Lower lobe of right lung (tissue), 2 donors: ENCODE measurements at regions not wholly inside any gene's neighbourhood (a gene's known extent, or its start where the extent isn't known, plus 50 kb on each side); places are given as distances from the start of the nearest gene placed in this dataset.

Experiments
- ATAC-seq, 2 donors: fragments of 200-7000 bp; cut with Tn5 transposase; one replicate each; pipeline ENCODE4 v1.9.1; 2020 to 2022; ENCODE audit warnings: mild to moderate bottlenecking in 2 of 2, moderate library complexity in 2 of 2
- DNase-seq: peaks from one replicate; pipeline ENCODE4 v3.0.0-alpha.2; 2020
- H3K27ac ChIP-seq: fragments of 200-600 bp; one replicate; pipeline ENCODE4 v1.8.0; 2022
- H3K27me3 ChIP-seq: fragments of 200-600 bp; one replicate; pipeline ENCODE4 v1.8.0; 2022; ENCODE audit warnings: low read depth
- H3K36me3 ChIP-seq: fragments of 200-600 bp; one replicate; pipeline ENCODE4 v1.8.0; 2022; ENCODE audit warnings: mild to moderate bottlenecking
- H3K4me1 ChIP-seq: fragments of 200-600 bp; one replicate; pipeline ENCODE4 v1.8.0; 2022
- H3K4me3 ChIP-seq: fragments of 200-600 bp; one replicate; pipeline ENCODE4 v1.8.0; 2022; ENCODE audit warnings: mild to moderate bottlenecking
- H3K9me3 ChIP-seq: fragments of 200-600 bp; one replicate; pipeline ENCODE4 v1.8.0; 2022
- intact Hi-C: fragments of 100-400 bp; cut with DNase I; formaldehyde crosslinking; loops from one replicate; pipeline ENCODE4 v1.11.0; 2022
- TF ChIP-seq, protein P1 (sequence below): fragments of 200-600 bp; IDR thresholded peaks from one replicate; pipeline ENCODE4 v1.8.0; 2022; ENCODE audit warnings: antibody characterized with exemption, mild to moderate bottlenecking
- donor health status: DM: no; HTN: yes; CAD: no; lungs with severe emphysema.

DNA sequence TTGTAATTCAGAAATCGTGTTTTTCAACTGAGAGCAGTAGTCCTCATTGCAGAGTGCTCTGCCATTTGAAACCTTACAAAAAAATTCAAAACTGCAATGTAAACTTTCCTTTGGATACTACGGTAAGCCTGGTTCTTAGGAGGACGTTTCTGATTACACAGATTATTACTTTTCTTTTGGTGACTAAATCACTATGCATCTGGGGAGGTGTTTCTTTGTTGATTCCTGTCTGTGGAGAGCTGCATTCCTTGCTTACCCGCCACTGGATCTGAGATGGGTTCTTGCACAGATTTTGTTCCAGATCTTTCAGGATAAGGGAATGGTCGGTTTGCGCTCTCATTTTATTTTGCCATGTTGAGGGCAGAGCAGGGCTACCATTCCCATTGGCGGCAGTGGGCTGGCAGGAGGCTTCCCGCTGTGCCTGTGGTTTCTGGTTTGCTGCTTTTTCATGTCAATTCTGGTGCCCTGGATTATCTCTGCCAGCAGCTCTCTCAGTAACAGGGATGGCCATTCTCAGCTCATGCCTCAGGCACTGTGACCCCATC lies 485.1 kb downstream of the GLRX3 start:
- H3K4me3 ChIP-seq: no peak overlapping the region
- H3K27me3 ChIP-seq: peaks cover 9% of the 10 kb centered on the region
- no peak overlapping the region for H3K27ac ChIP-seq
- no peaks in the 10 kb centered on the region for H3K9me3 ChIP-seq
- H3K4me1 ChIP-seq: no peaks in the 10 kb centered on the region
- ATAC-seq (no peak), DNase-seq (no peak)
- intact Hi-C loops: no loop called here
- H3K36me3 ChIP-seq: no peaks in the 10 kb centered on the region
- TF ChIP-seq, protein P1, sequence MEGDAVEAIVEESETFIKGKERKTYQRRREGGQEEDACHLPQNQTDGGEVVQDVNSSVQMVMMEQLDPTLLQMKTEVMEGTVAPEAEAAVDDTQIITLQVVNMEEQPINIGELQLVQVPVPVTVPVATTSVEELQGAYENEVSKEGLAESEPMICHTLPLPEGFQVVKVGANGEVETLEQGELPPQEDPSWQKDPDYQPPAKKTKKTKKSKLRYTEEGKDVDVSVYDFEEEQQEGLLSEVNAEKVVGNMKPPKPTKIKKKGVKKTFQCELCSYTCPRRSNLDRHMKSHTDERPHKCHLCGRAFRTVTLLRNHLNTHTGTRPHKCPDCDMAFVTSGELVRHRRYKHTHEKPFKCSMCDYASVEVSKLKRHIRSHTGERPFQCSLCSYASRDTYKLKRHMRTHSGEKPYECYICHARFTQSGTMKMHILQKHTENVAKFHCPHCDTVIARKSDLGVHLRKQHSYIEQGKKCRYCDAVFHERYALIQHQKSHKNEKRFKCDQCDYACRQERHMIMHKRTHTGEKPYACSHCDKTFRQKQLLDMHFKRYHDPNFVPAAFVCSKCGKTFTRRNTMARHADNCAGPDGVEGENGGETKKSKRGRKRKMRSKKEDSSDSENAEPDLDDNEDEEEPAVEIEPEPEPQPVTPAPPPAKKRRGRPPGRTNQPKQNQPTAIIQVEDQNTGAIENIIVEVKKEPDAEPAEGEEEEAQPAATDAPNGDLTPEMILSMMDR: no peak

DNA sequence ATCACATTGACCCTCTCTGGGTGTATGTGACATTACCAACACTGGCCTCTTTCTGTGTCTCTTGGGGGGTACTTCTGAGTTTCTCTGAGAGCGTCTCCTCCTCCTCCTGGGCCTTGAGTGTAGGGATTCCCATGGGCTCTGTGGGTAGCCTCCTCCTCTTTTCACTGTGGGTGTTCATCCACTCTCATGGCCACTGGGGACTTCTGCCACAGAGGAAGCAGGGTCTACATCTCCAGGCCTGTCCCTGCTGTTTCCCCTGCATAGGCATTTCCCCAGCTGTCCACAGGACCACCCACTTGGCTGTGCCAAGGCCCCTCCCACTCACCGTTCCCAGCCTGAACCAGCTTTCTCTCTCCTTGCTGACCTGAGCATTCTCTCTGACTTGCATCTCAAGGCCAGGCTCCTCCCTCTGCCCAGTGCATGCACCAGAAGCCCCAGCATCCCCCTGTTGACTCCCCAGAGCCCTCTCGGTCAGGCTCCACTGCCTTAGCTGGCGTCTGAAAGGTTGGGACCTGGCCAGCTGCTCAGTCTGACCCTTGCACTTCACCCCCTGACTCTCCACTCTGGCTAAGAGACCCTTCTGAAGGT lies 487.6 kb downstream of the GLRX3 start:
- no peaks in the 10 kb centered on the region for H3K36me3 ChIP-seq
- no peaks in the 10 kb centered on the region for H3K9me3 ChIP-seq
- DNase-seq: no peak
- peaks cover 9% of the 10 kb centered on the region for H3K27me3 ChIP-seq
- no peak overlapping the region for H3K27ac ChIP-seq
- TF ChIP-seq, protein P1: no peak
- H3K4me1 ChIP-seq: no peaks in the 10 kb centered on the region
- ATAC-seq: no peak
- intact Hi-C loops: no loop called here
- H3K4me3 ChIP-seq: no peak overlapping the region

DNA sequence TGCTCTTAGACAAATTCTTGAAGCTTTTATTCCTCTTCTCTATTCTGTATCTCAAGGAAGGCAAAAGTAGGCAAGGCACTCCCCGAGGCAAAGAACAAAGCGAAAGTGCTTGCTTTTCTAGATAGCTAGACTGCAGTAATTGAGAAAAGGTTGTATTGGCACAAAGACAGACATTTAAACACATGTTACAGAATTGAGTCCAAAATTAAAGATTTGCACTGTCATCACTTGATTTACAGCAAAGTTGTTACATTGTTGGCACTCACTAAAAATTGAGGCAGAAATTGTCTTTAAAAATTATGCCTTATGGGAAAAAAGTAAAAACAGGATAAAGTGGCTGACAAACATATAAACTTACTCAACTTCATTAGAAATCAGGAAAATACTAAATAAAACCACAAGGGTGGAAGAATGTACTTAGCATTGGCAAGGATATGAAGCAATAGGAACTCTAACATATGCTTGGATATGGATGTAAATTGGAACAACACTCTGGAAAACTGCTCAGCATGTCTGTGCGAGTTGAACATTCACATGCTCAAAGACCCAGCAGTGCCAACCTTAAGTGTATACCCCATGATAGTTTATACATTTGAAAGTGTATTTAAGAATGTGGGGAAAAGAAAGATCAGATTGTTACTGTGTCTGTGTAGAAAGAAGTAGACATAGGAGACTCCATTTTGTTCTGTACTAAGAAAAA lies 491.3 kb downstream of the GLRX3 start:
- TF ChIP-seq, protein P1: no peak
- intact Hi-C loops: no loop called here

DNA sequence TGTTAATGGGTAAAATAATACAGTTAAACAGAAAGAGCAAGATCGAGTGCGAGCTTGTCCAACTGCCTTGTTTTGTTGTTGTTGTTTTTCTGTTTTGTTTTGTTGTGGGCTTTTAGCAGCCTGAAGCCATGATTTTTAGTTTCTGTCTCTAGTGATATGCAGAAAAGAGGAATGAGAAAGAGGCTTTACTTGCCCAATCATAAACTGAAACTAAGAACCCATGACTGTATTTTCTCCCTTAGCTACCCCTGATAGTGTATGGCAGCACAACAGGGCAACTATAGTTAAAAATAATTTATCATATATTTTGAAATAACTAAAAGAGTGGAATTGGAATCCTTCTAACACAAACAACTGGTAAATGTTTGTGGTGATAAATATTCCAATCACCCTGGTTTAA lies 493.9 kb downstream of the GLRX3 start:
- H3K27ac ChIP-seq: no peak overlapping the region
- peaks cover 4% of the 10 kb centered on the region for H3K27me3 ChIP-seq
- ATAC-seq: no peak
- H3K4me3 ChIP-seq: no peak overlapping the region
- no peaks in the 10 kb centered on the region for H3K9me3 ChIP-seq
- intact Hi-C loops: no loop called here
- no peaks in the 10 kb centered on the region for H3K36me3 ChIP-seq
- peaks cover 11% of the 10 kb centered on the region for H3K4me1 ChIP-seq
- TF ChIP-seq, protein P1: no peak
- DNase-seq: no peak

More for the DNA sequence above, 491.3 kb downstream of the GLRX3 start:
- no peaks in the 10 kb centered on the region for H3K36me3 ChIP-seq
- DNase-seq: no peak
- H3K4me3 ChIP-seq: no peak overlapping the region
- no peaks in the 10 kb centered on the region for H3K9me3 ChIP-seq
- no peak for ATAC-seq
- H3K27me3 ChIP-seq: peaks cover 5% of the 10 kb centered on the region
- no peak overlapping the region for H3K27ac ChIP-seq
- H3K4me1 ChIP-seq: peaks cover 11% of the 10 kb centered on the region

DNA sequence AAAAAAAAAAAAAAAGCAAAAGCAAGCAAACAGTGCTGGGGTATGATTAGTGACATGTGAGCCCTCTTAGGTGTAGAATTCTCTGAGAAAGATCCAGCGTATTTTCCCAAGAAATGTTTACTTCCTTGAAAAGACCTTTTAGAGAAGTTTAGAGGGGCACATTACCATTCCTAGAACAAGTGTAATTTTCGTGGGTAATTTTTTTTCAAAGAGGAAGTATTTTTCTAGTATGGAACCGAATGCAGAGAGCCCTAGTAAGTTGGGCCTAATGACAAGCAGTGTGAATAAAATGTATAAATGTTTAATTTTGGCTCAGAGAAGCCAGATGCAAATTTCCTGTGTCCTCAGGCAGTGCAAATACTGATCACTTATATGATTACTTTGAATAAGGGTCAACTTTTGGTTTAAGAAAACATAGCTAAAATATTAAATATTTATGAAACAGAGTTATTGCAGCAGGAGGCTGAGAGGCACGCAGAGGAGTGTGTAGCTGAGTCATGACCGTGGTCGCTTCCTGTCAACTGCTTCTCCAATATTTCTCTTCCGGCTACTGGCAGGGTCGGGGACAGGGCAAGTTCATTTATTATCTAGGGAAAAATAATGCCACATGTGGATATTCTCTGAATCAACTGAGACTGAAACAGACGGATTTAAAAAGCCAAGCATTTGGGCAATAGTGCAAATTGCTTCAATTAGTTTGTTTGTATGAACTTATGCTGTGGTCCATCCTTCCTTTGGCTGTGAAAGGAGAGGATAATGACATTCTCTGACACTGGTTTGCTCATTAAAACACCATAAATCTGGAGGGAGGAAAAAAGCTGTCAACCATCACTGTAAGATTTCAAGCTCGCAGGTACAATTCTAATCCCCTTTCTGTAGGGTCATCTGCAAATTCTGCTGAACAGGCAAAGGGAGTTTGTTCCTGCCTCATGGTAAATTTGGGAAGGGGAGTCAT lies 495.2 kb downstream of the GLRX3 start:
- no peaks in the 10 kb centered on the region for H3K9me3 ChIP-seq
- peak; percentile 71 to 76 for ATAC-seq
- intact Hi-C loops: no loop called here
- peak overlapping the region; percentile 6 for H3K27ac ChIP-seq
- DNase-seq: no peak
- no peak overlapping the region for H3K4me3 ChIP-seq
- peaks cover 11% of the 10 kb centered on the region for H3K4me1 ChIP-seq
- TF ChIP-seq, protein P1: no peak
- H3K27me3 ChIP-seq: peaks cover 4% of the 10 kb centered on the region
- H3K36me3 ChIP-seq: no peaks in the 10 kb centered on the region
